NCI-H2171 (cell line): ENCODE measurements at regions not wholly inside any gene's neighbourhood (a gene's known extent, or its start where the extent isn't known, plus 50 kb on each side); places are given as distances from the start of the nearest gene placed in this dataset.
"Not testable (repeated sequence)": the region's sequence is repeated elsewhere in the genome, so short reads cannot be mapped to it uniquely, and the experiment has no call there.

ENCODE experiments used
- DNase-seq: peaks from one replicate; lab custom pipeline; 2025; lab: John Stamatoyannopoulos, UW

GRCh38 chr6:69623357-69623756, 173.5 kb downstream of the LMBRD1 start:
- no peak for DNase-seq

- DNase-seq = no peak
Observed at GRCh38 chr6:69622924-69623323, 173.9 kb downstream of the LMBRD1 start.

GRCh38 chr6:69622230-69622629, 174.6 kb downstream of the LMBRD1 start:
- DNase-seq = peak; percentile 85

GRCh38 chr6:69617163-69617562, 179.6 kb downstream of the LMBRD1 start:
- no peak for DNase-seq

- no peak for DNase-seq
Observed at GRCh38 chr6:69609836-69610472, 186.9 kb downstream of the LMBRD1 start.

GRCh38 chr6:69601132-69601531, 195.7 kb downstream of the LMBRD1 start:
- no peak for DNase-seq

GRCh38 chr6:69594405-69594804, 202.4 kb downstream of the LMBRD1 start:
- DNase-seq = no peak

GRCh38 chr6:69593706-69594105, 203.1 kb downstream of the LMBRD1 start:
- no peak for DNase-seq

- no peak for DNase-seq
Observed at GRCh38 chr6:69589626-69590025, 207.2 kb downstream of the LMBRD1 start.

- DNase-seq = peak; percentile 44
Observed at GRCh38 chr6:69584913-69585729, 211.7 kb downstream of the LMBRD1 start.

- no peak for DNase-seq
Observed at GRCh38 chr6:69584536-69584912, 212.3 kb downstream of the LMBRD1 start.

- no peak for DNase-seq
Observed at GRCh38 chr6:69581581-69581980, 215.2 kb downstream of the LMBRD1 start.

- peak; percentile 72 for DNase-seq
Observed at GRCh38 chr6:69580706-69581105, 216.1 kb downstream of the LMBRD1 start.

- peak; percentile 35 for DNase-seq
Observed at GRCh38 chr6:69578361-69578890, 218.4 kb downstream of the LMBRD1 start.

GRCh38 chr6:69571234-69571633, 225.6 kb downstream of the LMBRD1 start:
- DNase-seq = no peak

GRCh38 chr6:69570106-69570505, 226.7 kb downstream of the LMBRD1 start:
- DNase-seq = no peak

GRCh38 chr6:69560597-69560996, 236.2 kb downstream of the LMBRD1 start:
- not testable (repeated sequence) for DNase-seq

GRCh38 chr6:69555088-69555638, 241.6 kb downstream of the LMBRD1 start:
- DNase-seq = no peak

- no peak for DNase-seq
Observed at GRCh38 chr6:69542494-69542893, 254.3 kb downstream of the LMBRD1 start.

- DNase-seq = no peak
Observed at GRCh38 chr6:69527921-69528476, 268.8 kb downstream of the LMBRD1 start.

GRCh38 chr6:69515480-69515879, 281.3 kb downstream of the LMBRD1 start:
- peak; percentile 3 for DNase-seq

- no peak for DNase-seq
Observed at GRCh38 chr6:69494595-69494994, 302.2 kb downstream of the LMBRD1 start.

GRCh38 chr6:69489970-69490369, 306.8 kb downstream of the LMBRD1 start:
- DNase-seq = no peak
